GM12891 (cell line): ENCODE measurements at regions not wholly inside any gene's neighbourhood (a gene's known extent, or its start where the extent isn't known, plus 50 kb on each side); places are given as distances from the start of the nearest gene placed in this dataset.

Source experiments
- POLR2AphosphoS5 ChIP-seq: IDR thresholded peaks from 2 replicates; pipeline ENCODE4 v1.6.1; 2011; ENCODE audit warnings: low read depth, low read length, control low read depth
- TAF1 ChIP-seq: IDR thresholded peaks from 2 replicates; pipeline ENCODE4 v1.6.1; 2011; ENCODE audit warnings: low read depth, low read length, control low read depth

DNA sequence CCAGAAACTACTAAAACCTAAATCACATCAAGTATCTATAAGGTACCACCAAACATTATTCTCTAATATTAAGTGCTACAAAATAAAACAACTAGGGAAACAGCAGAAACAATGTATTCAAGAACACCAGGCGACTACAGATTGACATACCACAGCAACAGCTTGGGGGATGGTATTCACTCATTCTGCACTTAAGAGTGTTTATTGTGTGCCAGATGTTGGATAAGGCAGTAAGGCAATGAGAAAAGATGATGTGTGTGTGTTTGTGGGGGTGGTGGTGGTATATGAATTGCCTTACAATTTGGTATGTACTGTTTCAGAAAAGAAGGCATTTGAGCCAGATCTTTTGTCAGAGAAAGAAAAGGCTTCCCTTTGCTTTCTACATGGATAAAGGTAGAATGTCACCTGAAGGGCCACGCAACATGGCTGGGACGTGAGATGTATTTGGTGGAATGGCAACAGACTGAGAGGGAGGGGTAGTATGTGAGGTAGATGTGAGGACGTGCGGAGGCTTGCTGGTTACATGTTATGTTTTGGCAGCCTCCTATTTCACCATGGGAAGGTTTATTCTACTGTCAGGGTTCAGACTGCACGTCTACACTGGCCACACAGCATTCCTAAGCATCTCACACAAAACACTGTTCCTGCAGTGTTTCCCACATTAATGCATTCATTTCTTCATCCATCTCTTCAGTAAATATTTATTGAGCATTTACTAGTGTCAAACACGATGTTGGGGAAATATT lies 300.7 kb downstream of the KLF12 start:
- no peak for TF ChIP-seq POLR2AphosphoS5
- TF ChIP-seq TAF1: no peak
